IMR-90 (cell line): ENCODE measurements at regions not wholly inside any gene's neighbourhood (a gene's known extent, or its start where the extent isn't known, plus 50 kb on each side); places are given as distances from the start of the nearest gene placed in this dataset.

Source experiments
- CEBPB ChIP-seq: IDR thresholded peaks from 2 replicates; pipeline ENCODE4 v1.6.1; 2012; ENCODE audit warnings: low read depth, low read length, improper control_type of control experiment
- CHD1 ChIP-seq: IDR thresholded peaks from 2 replicates; pipeline ENCODE4 v1.6.1; 2012; ENCODE audit warnings: low read depth, low read length, improper control_type of control experiment
- FOS ChIP-seq: fragments of 150-350 bp; IDR thresholded peaks from 2 replicates; pipeline ENCODE4 v1.6.1; 2016; ENCODE audit warnings: low read depth, low read length
- MAFK ChIP-seq: IDR thresholded peaks from 2 replicates; pipeline ENCODE4 v1.6.1; 2012; ENCODE audit warnings: low read depth, low read length, improper control_type of control experiment
- MAZ ChIP-seq: IDR thresholded peaks from 2 replicates; pipeline ENCODE4 v1.6.1; 2012; ENCODE audit warnings: low read depth, mild to moderate bottlenecking, low read length, improper control_type of control experiment, moderate library complexity, borderline replicate concordance
- NFE2L2 ChIP-seq: fragments of 150-350 bp; IDR thresholded peaks from 2 replicates; pipeline ENCODE4 v1.6.1; 2016; ENCODE audit warnings: low read depth, mild to moderate bottlenecking, low read length
- POLR2A ChIP-seq: IDR thresholded peaks from 2 replicates; pipeline ENCODE4 v1.6.1; 2012; ENCODE audit warnings: mild to moderate bottlenecking, low read depth, low read length
- RAD21 ChIP-seq: IDR thresholded peaks from 2 replicates; pipeline ENCODE4 v1.6.1; 2012; ENCODE audit warnings: low read length, improper control_type of control experiment
- RCOR1 ChIP-seq: IDR thresholded peaks from 2 replicates; pipeline ENCODE4 v1.6.1; 2012; ENCODE audit warnings: mild to moderate bottlenecking, low read length, improper control_type of control experiment; ENCODE audit not compliant: insufficient replicate concordance
- RFX5 ChIP-seq: IDR thresholded peaks from 2 replicates; pipeline ENCODE4 v1.8.0; 2012; ENCODE audit warnings: low read depth, mild to moderate bottlenecking, low read length, moderate library complexity
- SMC3 ChIP-seq: fragments of 150-350 bp; IDR thresholded peaks from 2 replicates; pipeline ENCODE4 v1.6.1; 2016; ENCODE audit warnings: low read depth, mild to moderate bottlenecking, antibody characterized with exemption, low read length, moderate library complexity
- TF ChIP-seq, protein P1 (sequence below): conservative IDR thresholded peaks from 2 replicates; pipeline ENCODE4 v1.5.1; 2012; ENCODE audit warnings: mild to moderate bottlenecking, low read depth, low read length, improper control_type of control experiment
- TF ChIP-seq, protein P2 (sequence below): fragments of 150-350 bp; IDR thresholded peaks from 2 replicates; pipeline ENCODE4 v1.6.1; 2017; ENCODE audit warnings: mild to moderate bottlenecking, antibody characterized with exemption, low read length, low read depth

DNA sequence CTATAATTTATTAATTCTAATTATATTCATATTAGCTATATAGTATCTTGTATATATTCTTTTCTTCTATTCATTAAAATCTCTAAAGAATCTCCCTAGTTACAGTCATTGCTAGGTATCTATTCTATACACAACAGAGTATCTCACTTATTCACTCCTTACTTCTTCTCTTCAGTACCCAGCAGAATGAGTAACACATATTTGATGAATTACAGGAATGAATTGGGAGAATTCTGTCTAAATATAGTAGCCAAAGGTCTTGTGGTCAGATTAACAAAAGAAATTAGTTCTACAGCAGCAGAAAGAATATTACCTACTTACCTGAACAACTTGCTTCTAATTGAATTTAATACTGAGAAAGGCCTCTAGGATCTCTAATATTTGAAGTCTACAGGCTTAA is 758.0 kb upstream of the ZEB2 start:
- TF ChIP-seq, protein P1, sequence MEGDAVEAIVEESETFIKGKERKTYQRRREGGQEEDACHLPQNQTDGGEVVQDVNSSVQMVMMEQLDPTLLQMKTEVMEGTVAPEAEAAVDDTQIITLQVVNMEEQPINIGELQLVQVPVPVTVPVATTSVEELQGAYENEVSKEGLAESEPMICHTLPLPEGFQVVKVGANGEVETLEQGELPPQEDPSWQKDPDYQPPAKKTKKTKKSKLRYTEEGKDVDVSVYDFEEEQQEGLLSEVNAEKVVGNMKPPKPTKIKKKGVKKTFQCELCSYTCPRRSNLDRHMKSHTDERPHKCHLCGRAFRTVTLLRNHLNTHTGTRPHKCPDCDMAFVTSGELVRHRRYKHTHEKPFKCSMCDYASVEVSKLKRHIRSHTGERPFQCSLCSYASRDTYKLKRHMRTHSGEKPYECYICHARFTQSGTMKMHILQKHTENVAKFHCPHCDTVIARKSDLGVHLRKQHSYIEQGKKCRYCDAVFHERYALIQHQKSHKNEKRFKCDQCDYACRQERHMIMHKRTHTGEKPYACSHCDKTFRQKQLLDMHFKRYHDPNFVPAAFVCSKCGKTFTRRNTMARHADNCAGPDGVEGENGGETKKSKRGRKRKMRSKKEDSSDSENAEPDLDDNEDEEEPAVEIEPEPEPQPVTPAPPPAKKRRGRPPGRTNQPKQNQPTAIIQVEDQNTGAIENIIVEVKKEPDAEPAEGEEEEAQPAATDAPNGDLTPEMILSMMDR, result no peak
- no peak for TF ChIP-seq CHD1
- TF ChIP-seq MAZ, result no peak
- no peak for TF ChIP-seq RFX5
- no peak for TF ChIP-seq POLR2A
- no peak for TF ChIP-seq FOS
- no peak for TF ChIP-seq SMC3
- no peak for TF ChIP-seq CEBPB
- TF ChIP-seq RAD21, result no peak
- TF ChIP-seq, protein P2, sequence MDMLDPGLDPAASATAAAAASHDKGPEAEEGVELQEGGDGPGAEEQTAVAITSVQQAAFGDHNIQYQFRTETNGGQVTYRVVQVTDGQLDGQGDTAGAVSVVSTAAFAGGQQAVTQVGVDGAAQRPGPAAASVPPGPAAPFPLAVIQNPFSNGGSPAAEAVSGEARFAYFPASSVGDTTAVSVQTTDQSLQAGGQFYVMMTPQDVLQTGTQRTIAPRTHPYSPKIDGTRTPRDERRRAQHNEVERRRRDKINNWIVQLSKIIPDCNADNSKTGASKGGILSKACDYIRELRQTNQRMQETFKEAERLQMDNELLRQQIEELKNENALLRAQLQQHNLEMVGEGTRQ, result no peak
- TF ChIP-seq MAFK, result no peak
- TF ChIP-seq NFE2L2, result no peak
- TF ChIP-seq RCOR1, result no peak
